CD4-positive, alpha-beta T cell treated with Interleukin-1 beta for 1 hour (primary cell): ENCODE measurements at regions not wholly inside any gene's neighbourhood (a gene's known extent, or its start where the extent isn't known, plus 50 kb on each side); places are given as distances from the start of the nearest gene placed in this dataset.

Experiments
- DNase-seq, 2 donors: peaks; one replicate each; pipeline ENCODE4 v3.0.0-alpha.2; 2020 to 2022

GRCh38 chr9:14961372-14962068, 51.3 kb upstream of the FREM1 start:
- no peak for DNase-seq

DNA sequence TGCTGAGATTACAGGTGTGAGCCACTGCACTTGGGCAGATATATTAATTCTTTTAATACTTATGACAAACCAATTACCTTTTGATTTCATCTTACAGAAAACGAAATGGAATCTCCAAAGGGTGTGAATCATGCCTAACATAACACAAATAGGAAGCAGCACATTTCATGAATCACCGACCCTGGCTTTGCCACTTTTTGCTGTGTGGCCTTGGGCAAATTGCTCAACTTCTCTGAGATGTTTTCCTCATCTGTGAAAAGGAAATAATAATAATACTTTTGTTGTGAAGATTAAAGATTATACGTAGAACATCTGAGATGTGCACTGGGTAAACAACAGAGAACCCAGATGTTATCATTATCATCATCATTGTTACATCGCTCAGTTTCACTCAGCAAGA, 50.7 kb upstream of the FREM1 start:
- DNase-seq: no peak
